Thoracic aorta (tissue), 2 donors: ENCODE measurements at regions not wholly inside any gene's neighbourhood (a gene's known extent, or its start where the extent isn't known, plus 50 kb on each side); places are given as distances from the start of the nearest gene placed in this dataset.

Source experiments
- ATAC-seq: fragments of 150-250 bp; one replicate; pipeline ENCODE4 v1.8.0; 2017; ENCODE audit warnings: low read depth; ENCODE audit not compliant: insufficient number of reproducible peaks, low FRiP score
- DNase-seq: peaks from one replicate; pipeline ENCODE4 v3.0.0-alpha.2; 2020; ENCODE audit warnings: low spot score
- H3K27ac ChIP-seq, 2 donors: fragments of 200-600 bp; sonication (generic); 1 replicate in 1 of 2; 2 replicates in 1 of 2; pipeline ENCODE4 v1.5.1; 2016; ENCODE audit warnings: mild to moderate bottlenecking in 2 of 2, moderate library complexity in 2 of 2
- H3K27me3 ChIP-seq: fragments of 200-600 bp; sonication (generic); replicated peaks from 2 replicates; pipeline ENCODE4 v1.6.0; 2016; ENCODE audit warnings: mild to moderate bottlenecking; ENCODE audit not compliant: insufficient read depth
- H3K36me3 ChIP-seq: fragments of 200-600 bp; sonication (generic); one replicate; pipeline ENCODE4 v1.5.1; 2016
- H3K4me1 ChIP-seq, 2 donors: fragments of 200-600 bp; sonication (generic); 1 replicate in 1 of 2; 2 replicates in 1 of 2; pipeline versions ENCODE4 v1.5.1 to v1.6.0; 2016; ENCODE audit warnings: low read depth in 2 of 2, mild to moderate bottlenecking in 1 of 2; ENCODE audit not compliant: control insufficient read depth in 1 of 2
- H3K4me3 ChIP-seq: fragments of 200-600 bp; sonication (generic); 2 replicates; pipeline ENCODE4 v1.5.1; 2016; ENCODE audit warnings: mild to moderate bottlenecking
- H3K9me3 ChIP-seq: fragments of 200-600 bp; sonication (generic); 2 replicates; pipeline ENCODE4 v1.5.1; 2016
- TF ChIP-seq, protein P1 (sequence below): fragments of 200-600 bp; sonication (generic); IDR thresholded peaks from one replicate; pipeline ENCODE4 v1.5.1; 2019; ENCODE audit warnings: antibody characterized with exemption

DNA sequence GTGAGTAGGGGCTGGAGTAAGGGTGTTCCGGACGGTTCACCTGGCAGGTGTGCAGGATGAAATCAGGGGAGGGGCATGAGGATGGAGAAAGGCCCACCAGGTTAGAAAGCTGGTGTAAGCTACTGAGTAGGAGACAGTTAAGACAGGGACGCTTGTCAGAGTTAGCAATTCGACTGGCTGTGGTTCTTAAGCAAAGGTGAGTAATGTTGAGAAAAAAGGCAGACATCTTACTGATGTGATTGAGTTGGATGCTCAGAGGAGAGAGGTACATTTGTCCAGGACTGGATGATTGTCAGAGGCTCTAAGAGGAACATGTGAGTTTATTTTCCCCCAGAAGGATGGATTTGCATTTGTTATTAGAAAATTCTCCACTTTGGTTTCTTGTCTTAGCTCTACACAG is 90.5 kb upstream of the MGAT5 start:
- TF ChIP-seq, protein P1, sequence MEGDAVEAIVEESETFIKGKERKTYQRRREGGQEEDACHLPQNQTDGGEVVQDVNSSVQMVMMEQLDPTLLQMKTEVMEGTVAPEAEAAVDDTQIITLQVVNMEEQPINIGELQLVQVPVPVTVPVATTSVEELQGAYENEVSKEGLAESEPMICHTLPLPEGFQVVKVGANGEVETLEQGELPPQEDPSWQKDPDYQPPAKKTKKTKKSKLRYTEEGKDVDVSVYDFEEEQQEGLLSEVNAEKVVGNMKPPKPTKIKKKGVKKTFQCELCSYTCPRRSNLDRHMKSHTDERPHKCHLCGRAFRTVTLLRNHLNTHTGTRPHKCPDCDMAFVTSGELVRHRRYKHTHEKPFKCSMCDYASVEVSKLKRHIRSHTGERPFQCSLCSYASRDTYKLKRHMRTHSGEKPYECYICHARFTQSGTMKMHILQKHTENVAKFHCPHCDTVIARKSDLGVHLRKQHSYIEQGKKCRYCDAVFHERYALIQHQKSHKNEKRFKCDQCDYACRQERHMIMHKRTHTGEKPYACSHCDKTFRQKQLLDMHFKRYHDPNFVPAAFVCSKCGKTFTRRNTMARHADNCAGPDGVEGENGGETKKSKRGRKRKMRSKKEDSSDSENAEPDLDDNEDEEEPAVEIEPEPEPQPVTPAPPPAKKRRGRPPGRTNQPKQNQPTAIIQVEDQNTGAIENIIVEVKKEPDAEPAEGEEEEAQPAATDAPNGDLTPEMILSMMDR: no peak
- Histone ChIP-seq H3K27ac (no peak overlapping the region), H3K4me1 (peaks cover 7 to 11% of the 10 kb centered on the region in 2 donors), H3K36me3 (no peaks in the 10 kb centered on the region), H3K27me3 (no peaks in the 10 kb centered on the region), H3K9me3 (no peaks in the 10 kb centered on the region), H3K4me3 (no peak overlapping the region)
- ATAC-seq (no peak), DNase-seq (no peak)

DNA sequence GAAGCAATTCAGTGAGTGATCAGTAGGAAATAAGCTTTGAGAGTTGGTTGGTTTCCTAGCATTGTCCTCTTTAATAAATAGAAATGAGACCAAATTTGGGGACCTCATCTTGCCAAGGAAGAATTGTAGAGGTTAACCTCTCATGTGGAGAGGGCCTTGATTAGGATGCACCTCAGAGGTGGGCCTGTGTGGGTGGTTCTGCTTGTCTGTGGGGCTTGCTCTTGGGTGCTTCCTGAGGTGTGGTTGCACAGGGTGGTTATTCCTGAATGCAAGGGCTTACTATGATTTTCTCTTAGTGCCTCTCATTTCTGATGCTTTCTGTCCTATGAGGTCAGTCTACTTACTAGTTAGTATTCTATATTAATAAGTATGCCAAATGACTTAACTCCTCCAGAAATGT is 89.6 kb upstream of the MGAT5 start:
- TF ChIP-seq, protein P1: no peak
- H3K27ac ChIP-seq: no peak overlapping the region
- ATAC-seq (no peak), DNase-seq (no peak)
- H3K4me1 ChIP-seq: peaks cover 7 to 11% of the 10 kb centered on the region in 2 donors
- no peaks in the 10 kb centered on the region for H3K36me3 ChIP-seq
- H3K4me3 ChIP-seq: no peak overlapping the region
- H3K27me3 ChIP-seq: no peaks in the 10 kb centered on the region
- H3K9me3 ChIP-seq: no peaks in the 10 kb centered on the region

DNA sequence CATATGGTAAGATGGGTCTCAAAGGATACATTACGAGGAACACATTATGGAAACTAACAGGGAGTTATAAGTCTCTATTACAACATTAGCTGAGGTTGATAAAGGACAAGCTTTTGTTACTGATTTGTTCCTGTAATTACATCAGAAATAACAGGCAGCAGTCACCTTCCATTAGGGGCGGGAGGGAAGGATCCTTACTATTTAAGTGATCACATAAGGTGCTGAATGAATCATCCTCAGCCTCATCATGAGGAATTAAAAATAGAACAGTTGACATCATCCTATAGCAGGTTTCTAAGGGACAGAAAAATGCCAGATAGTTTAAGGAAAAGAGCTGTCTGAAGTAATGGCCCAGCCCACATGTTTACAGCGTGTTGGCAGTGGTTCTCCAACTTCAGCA is 86.9 kb upstream of the MGAT5 start:
- no peak for DNase-seq
- TF ChIP-seq, protein P1: no peak
- H3K27me3 ChIP-seq: no peaks in the 10 kb centered on the region
- H3K9me3 ChIP-seq: no peaks in the 10 kb centered on the region
- no peak overlapping the region for H3K4me3 ChIP-seq
- no peaks in the 10 kb centered on the region for H3K36me3 ChIP-seq
- no peak for ATAC-seq
- no peak overlapping the region for H3K27ac ChIP-seq
- peaks cover 6 to 20% of the 10 kb centered on the region in 2 donors for H3K4me1 ChIP-seq

DNA sequence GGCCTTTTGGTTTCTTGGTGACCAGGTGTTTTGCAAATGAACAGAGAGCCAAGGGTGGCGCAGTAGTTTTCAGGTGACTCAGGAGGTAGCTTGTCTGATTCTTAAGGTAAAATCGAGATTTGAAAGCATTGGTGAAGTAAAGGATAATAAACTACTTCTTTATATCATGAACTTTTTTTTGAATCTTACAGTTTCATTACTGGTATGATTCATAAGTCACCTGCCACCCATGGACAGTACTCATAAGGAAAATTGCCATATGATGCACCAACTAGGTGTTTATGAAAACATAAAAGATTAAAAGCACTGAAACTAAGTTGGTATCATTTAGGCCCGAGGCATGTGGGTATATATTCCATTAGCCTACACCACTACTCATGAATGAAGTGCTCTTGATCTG is 84.1 kb upstream of the MGAT5 start:
- TF ChIP-seq, protein P1: no peak
- ATAC-seq: no peak
- H3K27me3 ChIP-seq: no peaks in the 10 kb centered on the region
- no peak for DNase-seq
- no peaks in the 10 kb centered on the region for H3K9me3 ChIP-seq
- H3K4me3 ChIP-seq: no peak overlapping the region
- H3K4me1 ChIP-seq: peaks cover 6 to 38% of the 10 kb centered on the region in 2 donors
- H3K36me3 ChIP-seq: no peaks in the 10 kb centered on the region
- H3K27ac ChIP-seq: no peak overlapping the region

DNA sequence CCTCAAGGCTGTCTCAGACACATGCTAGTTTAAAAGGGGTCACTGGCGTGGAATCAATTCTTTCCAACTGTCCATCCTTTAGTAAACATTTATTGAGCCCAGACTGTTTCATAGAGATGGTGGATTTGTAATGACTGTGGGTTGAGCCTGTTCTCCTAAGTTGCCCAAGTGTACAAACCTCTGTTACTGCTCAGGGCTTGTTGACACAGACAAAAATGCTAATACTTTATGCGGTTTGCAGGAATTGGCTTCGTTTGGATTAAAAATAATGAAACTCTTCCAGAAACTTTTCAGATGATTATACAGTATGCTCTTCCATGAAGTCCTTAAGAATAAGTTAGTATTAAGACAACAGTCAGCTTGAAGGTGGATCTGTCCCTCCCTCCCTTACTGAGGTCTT is 83.6 kb upstream of the MGAT5 start:
- TF ChIP-seq, protein P1: no peak
- no peak overlapping the region for H3K4me3 ChIP-seq
- no peaks in the 10 kb centered on the region for H3K36me3 ChIP-seq
- DNase-seq (no peak), ATAC-seq (no peak)
- no peaks in the 10 kb centered on the region for H3K27me3 ChIP-seq
- peaks cover 9 to 43% of the 10 kb centered on the region in 2 donors for H3K4me1 ChIP-seq
- no peak overlapping the region for H3K27ac ChIP-seq
- no peaks in the 10 kb centered on the region for H3K9me3 ChIP-seq
